ENCODE measurements at regions not wholly inside any gene's neighbourhood (a gene's known extent, or its start where the extent isn't known, plus 50 kb on each side); places are given as distances from the start of the nearest gene placed in this dataset.

DNA sequence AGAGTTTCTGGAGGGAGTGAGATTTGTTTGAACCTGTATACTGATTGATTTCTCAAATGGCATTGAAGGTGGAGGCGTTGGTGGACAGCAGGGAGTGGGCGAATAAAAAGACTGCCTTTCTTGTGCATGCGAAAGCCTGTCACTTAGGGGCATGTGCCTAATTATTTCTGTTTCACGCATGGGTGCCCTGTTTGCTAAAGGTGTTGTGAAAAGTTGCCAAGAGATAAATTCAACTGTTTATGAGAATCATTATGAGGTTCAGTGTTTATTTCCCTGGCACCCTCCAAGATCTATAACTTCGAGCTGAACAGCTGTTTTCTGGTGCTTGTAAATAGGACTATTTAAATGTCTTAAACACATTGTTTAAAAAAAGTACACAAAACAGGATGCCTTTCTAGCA, 67.4 kb upstream of the DMRTA1 start:
- no peak for TF ChIP-seq CTCF (IDR thresholded peaks at IDR 0.05; ENCODE audit: low read depth, low read length)
- no peak overlapping the region for H3K4me3 ChIP-seq (ENCODE audit: low read depth, low read length)

- no peak for TF ChIP-seq CTCF (IDR thresholded peaks at IDR 0.05; ENCODE audit: low read depth, low read length)
Measured at GRCh38 chr9:22381170-22381569, 65.5 kb upstream of the DMRTA1 start.

GRCh38 chr9:22382331-22382730, 64.3 kb upstream of the DMRTA1 start:
- no peak overlapping the region for H3K4me3 ChIP-seq (ENCODE audit: low read depth, low read length)

More at GRCh38 chr9:22381170-22381569, 65.5 kb upstream of the DMRTA1 start:
- H3K4me3 ChIP-seq (ENCODE audit: low read depth, low read length): no peak overlapping the region

GRCh38 chr9:22383718-22384117, 62.9 kb upstream of the DMRTA1 start:
- no peak overlapping the region for H3K4me3 ChIP-seq (ENCODE audit: low read depth, low read length)
- TF ChIP-seq CTCF (IDR thresholded peaks at IDR 0.05; ENCODE audit: low read depth, low read length): no peak

More at GRCh38 chr9:22382331-22382730, 64.3 kb upstream of the DMRTA1 start:
- no peak for TF ChIP-seq CTCF (IDR thresholded peaks at IDR 0.05; ENCODE audit: low read depth, low read length)

DNA sequence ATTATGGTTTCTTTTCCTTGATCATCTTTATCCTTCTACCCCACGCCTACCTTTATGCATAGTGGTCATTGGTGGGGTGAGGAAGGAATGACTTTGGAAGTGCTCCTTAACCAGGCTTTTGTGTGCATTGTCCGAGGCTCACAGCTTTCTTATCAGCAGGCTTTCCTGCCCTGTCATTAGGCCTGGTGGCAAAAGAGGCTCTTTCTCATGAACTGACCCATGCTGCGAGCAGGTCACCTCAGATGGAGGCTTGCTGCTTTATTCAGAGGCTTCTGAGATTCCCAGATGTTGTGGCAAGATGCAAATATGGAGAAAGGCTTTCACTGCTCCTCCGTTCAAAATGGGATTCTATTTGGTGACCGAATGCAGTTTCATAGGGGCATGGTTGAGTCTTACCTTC, 57.4 kb upstream of the DMRTA1 start:
- H3K4me3 ChIP-seq (ENCODE audit: low read depth, low read length): no peak overlapping the region
- TF ChIP-seq CTCF (IDR thresholded peaks at IDR 0.05; ENCODE audit: low read depth, low read length): no peak

DNA sequence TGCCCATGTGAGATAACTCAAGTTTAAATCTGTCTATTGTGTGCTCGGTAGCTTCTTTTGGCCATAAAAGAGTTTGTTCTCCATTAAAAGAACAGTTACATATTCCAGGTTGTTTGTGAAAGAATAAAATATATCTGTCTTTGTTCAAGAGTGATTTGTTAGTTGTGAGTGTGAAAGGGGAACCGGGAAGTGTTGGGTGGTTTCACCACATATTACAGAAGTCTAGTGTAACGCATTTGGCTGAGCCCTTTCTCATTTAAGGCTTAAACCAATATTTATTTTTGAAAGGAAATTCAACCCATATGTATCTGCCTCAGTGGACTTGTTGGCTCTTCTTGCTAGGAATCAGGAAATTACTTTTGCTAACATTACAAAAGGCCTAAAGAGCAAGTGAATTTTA, 54.1 kb upstream of the DMRTA1 start:
- no peak overlapping the region for H3K4me3 ChIP-seq (ENCODE audit: low read depth, low read length)
- TF ChIP-seq CTCF (IDR thresholded peaks at IDR 0.05; ENCODE audit: low read depth, low read length): no peak

GRCh38 chr9:22395687-22396141, 50.9 kb upstream of the DMRTA1 start:
- TF ChIP-seq CTCF (IDR thresholded peaks at IDR 0.05; ENCODE audit: low read depth, low read length): no peak
- H3K4me3 ChIP-seq (ENCODE audit: low read depth, low read length): no peak overlapping the region

Data from WI38 (cell line).